ENCODE measurements at regions not wholly inside any gene's neighbourhood (a gene's known extent, or its start where the extent isn't known, plus 50 kb on each side); places are given as distances from the start of the nearest gene placed in this dataset.

- no peaks in the 10 kb centered on the region for H3K4me1 ChIP-seq (ENCODE audit: low read depth)
- H3K36me3 ChIP-seq (ENCODE audit: low read depth): no peaks in the 10 kb centered on the region
- no peaks in the 10 kb centered on the region for H3K9me3 ChIP-seq
- no peak for DNase-seq
- H3K4me3 ChIP-seq: no peak overlapping the region
- no peak for ATAC-seq
- intact Hi-C loops (cut with DNase I, micrococcal nuclease): no loop called here
- TF ChIP-seq CTCF (IDR thresholded peaks at IDR 0.05): no peak
Observed at GRCh38 chr16:61390965-61391637, 645.1 kb downstream of the CDH8 start.

GRCh38 chr16:61385392-61386071 is 650.7 kb downstream of the CDH8 start:
- DNase-seq: no peak
- no peak for TF ChIP-seq CTCF (IDR thresholded peaks at IDR 0.05)
- no peaks in the 10 kb centered on the region for H3K4me1 ChIP-seq (ENCODE audit: low read depth)
- H3K4me3 ChIP-seq: no peak overlapping the region
- no peak for ATAC-seq
- no peaks in the 10 kb centered on the region for H3K9me3 ChIP-seq
- intact Hi-C loops (cut with DNase I, micrococcal nuclease): no loop called here
- no peaks in the 10 kb centered on the region for H3K36me3 ChIP-seq (ENCODE audit: low read depth)

GRCh38 chr16:61382435-61382834 is 653.8 kb downstream of the CDH8 start:
- Histone ChIP-seq H3K36me3 (ENCODE audit: low read depth) (no peaks in the 10 kb centered on the region), H3K4me1 (ENCODE audit: low read depth) (no peaks in the 10 kb centered on the region), H3K4me3 (no peak overlapping the region), H3K9me3 (no peaks in the 10 kb centered on the region)
- no peak for TF ChIP-seq CTCF (IDR thresholded peaks at IDR 0.05)
- DNase-seq (no peak), ATAC-seq (no peak)
- intact Hi-C loops (cut with DNase I, micrococcal nuclease): no loop called here

- ATAC-seq: no peak
- intact Hi-C loops (cut with DNase I, micrococcal nuclease): no loop called here
Observed at GRCh38 chr16:61379311-61379710, 656.9 kb downstream of the CDH8 start.

GRCh38 chr16:61374071-61374470 is 662.2 kb downstream of the CDH8 start:
- intact Hi-C loops (cut with DNase I, micrococcal nuclease): no loop called here
- Histone ChIP-seq H3K36me3 (ENCODE audit: low read depth) (no peaks in the 10 kb centered on the region), H3K9me3 (no peaks in the 10 kb centered on the region), H3K4me3 (no peak overlapping the region), H3K4me1 (ENCODE audit: low read depth) (no peaks in the 10 kb centered on the region)
- ATAC-seq (no peak), DNase-seq (no peak)
- no peak for TF ChIP-seq CTCF (IDR thresholded peaks at IDR 0.05)

More at GRCh38 chr16:61379311-61379710, 656.9 kb downstream of the CDH8 start:
- Histone ChIP-seq H3K4me3 (no peak overlapping the region), H3K36me3 (ENCODE audit: low read depth) (no peaks in the 10 kb centered on the region), H3K9me3 (no peaks in the 10 kb centered on the region), H3K4me1 (ENCODE audit: low read depth) (no peaks in the 10 kb centered on the region)
- TF ChIP-seq CTCF (IDR thresholded peaks at IDR 0.05): no peak
- no peak for DNase-seq

Data from mucosa of descending colon (tissue), 3 donors.